Inflammatory macrophage treated with lipopolysaccharide for 1 hour (primary cell): ENCODE measurements at regions not wholly inside any gene's neighbourhood (a gene's known extent, or its start where the extent isn't known, plus 50 kb on each side); places are given as distances from the start of the nearest gene placed in this dataset.

Source experiments
- DNase-seq, 2 donors: peaks; one replicate each; pipeline ENCODE4 v3.0.0-alpha.2; 2020 to 2022

- DNase-seq = no peak
Measured at GRCh38 chr6:156599978-156600590, 177.1 kb upstream of the ARID1B start.

- no peak for DNase-seq
Measured at GRCh38 chr6:156599366-156599765, 177.8 kb upstream of the ARID1B start.

GRCh38 chr6:156598855-156599180 is 178.4 kb upstream of the ARID1B start:
- DNase-seq = no peak

DNA sequence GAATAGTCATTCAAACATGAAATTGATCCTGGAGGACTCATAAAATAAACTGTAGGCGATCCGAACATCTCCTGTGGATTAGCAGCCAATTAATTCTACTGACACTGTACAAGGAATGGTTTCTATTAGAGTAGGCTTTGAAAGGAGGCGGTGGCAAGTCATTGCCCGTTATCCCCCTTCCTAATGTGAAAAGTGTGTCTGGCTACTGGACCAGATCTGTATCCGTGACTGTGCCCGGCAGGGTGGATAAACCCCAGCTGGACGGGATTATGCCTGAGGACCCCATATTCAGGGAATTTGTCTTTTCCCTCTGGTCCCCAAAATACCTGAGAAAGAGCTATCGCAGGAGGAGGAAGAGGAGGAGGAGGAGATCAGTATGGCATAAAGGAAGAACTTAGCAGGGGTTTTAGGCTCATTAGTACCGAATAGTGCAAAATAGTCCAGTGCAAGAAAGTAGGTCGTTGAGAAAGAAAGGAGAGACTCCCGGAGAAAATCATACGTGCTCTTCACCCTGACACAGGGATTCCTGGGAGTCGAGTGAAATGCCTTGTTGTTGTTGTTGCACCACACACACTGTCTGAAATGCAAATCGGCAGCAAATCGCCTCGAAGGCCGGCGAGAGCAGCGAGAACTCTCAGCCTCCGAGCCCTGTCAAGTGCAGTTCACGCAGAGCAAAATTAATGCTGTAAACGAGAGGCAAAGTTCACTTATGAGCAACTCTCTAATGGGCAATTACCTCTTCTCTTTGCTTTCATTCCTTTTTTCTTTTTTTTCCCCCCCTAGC is 178.9 kb upstream of the ARID1B start:
- no peak for DNase-seq

- DNase-seq = no peak
Measured at GRCh38 chr6:156597095-156597494, 180.1 kb upstream of the ARID1B start.

- no peak for DNase-seq
Measured at GRCh38 chr6:156595476-156595875, 181.7 kb upstream of the ARID1B start.

DNA sequence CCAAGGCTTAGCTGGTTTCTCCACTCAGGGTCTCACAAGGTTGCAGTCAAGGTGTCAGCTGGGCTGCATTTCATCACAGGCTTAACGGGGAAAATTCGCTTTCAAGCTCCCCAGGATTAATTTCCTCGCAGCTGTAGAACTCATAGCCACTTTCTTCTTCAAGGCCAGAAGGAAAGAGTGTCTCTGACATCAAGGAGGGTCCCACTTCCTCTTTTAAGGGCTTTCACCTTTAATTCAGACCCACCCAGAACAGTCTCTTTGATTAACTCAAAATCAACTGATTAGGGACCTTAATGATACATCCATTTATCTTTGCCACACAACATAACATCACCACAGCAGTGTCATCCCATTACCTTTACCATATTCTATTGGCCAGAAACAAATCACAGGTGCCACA is 183.3 kb upstream of the ARID1B start:
- DNase-seq = no peak

DNA sequence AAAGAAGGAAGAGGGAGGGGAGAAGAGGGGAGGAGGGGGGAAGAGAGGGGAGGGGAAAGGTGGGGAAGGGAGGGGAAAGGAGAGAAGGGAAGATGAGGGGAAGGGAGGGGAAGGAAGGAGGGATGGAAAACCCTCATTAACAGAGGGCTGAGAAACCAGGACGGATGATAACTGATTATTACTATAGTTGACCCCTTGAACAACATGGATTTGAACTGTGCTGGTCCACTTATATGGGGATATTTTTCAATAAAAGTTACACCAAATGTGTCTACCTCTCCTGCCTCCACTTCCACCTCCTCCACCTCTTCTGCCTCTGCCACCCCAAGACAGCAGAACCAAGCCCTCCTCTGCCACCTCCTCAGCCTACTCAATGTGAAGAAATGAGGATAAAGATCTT is 184.1 kb upstream of the ARID1B start:
- DNase-seq = no peak

DNA sequence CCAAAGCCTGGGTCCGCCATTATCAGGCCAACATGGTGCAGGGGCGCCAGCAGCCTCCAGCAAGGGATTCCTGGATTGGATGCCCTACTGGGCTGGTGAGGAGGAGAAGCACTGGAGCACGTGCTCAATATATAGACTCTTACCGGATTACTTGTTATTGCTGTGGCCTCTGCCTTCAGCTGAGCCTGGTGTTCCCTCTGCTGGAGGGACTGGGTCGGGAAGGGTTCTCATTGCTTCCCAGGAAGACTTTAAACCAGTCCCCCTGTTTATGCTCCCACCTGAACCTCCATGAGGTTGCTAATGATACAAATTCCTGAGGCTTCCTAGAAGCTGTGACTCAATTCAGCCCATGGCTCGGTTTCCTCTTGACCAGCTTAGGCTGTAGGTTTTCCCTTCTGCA is 186.7 kb upstream of the ARID1B start:
- no peak for DNase-seq

DNA sequence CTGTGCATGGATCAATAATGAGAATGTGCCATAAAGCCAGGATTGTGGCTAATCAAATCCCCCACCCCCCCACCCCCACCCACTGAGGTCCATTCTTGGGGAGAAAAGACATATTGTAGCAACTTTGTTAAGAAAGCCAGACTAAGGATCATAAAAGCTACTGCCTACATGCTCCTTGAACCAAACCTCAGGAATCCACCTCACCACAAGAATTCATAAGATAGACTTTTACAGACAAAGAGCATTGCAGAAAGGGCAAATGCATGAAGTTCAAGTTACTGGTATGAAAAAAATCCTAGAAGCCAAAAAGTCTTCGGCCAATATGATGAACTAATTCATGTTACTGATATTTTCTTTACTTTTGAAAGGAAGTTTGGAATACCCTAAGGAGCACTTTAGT is 187.9 kb upstream of the ARID1B start:
- DNase-seq = no peak

DNA sequence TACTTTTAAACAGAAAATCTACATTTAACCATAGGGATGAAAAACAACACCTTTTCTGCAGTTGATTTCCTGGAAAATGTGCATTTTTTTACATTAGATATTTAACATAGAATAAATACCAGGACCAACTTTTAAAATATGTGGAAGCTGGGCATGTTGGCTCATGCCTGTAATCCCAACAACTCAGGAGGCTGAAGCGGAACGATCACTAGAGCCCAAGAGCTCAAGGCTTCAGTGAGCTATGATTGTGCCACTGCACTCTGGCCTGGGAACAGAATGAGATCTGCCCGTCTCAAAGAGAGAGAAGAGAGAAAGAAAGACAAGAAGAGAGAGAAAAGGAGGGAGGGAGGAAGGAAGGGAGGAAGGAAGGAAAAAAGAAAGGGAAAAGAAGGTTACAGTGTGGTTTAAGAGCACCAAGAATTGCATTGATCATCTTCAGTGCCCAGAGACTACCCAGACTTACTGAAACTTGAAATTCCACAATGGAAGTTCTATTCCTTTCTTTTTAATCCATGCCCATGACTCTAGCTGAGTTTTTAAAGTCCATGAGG is 189.4 kb upstream of the ARID1B start:
- no peak for DNase-seq

DNA sequence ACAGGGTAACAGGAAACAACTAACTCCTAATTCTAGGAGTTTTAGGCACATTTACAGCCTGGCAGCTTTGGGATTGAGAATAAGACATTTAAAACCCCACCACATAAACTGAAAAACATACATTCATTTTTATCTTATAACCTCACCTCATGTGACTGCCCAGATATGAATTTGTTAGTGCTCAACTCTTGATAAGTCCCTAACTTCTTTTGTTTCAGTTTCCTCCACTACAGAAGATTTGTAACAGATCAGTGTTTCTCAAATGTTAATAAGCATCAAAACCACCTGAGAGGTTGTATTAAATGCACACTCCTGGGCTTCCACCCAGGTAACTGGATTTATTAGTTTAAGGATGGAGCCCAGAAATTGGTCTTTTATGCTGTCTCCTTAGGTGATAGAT is 190.1 kb upstream of the ARID1B start:
- no peak for DNase-seq

DNA sequence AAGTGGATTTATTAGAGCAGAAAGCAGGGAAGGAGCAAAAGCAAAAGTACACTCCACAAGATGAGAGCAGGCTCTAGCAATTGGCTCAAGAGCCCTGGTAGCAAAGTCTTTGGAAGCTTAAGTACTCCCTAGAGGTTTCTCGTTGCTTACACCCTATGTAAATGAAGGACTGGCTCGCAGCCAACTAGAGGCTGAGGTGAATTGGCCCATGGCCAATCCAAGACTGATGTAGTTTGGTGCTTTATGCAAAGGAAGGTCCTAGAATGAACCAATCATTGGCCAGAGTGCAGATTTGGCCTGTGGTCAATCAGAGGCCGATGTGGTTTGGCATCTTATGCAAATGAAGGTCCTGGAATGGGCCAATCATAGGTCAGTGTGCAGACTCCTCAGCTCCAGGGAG is 191.3 kb upstream of the ARID1B start:
- no peak for DNase-seq

- DNase-seq = peak; percentile 14 to 53
Measured at GRCh38 chr6:156584121-156584520, 193.1 kb upstream of the ARID1B start.

DNA sequence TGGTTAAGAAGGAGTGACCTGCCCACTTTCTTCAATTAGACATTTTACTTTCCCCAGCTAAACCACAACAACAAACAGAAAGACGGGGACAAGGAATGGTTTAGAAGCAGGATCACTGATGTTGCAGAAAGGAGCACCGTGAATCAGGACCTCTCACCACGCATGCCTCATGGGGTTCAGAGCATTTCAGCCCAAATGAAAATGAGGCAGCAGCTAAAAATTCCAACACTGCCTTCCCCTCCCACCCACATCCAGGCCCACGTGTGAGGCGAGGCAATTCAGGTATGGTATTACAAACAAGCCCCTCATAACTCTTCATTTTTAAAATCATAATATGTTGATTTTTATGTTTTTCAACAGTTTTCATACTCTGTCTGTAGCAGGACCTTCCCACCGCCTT is 194.1 kb upstream of the ARID1B start:
- no peak for DNase-seq

DNA sequence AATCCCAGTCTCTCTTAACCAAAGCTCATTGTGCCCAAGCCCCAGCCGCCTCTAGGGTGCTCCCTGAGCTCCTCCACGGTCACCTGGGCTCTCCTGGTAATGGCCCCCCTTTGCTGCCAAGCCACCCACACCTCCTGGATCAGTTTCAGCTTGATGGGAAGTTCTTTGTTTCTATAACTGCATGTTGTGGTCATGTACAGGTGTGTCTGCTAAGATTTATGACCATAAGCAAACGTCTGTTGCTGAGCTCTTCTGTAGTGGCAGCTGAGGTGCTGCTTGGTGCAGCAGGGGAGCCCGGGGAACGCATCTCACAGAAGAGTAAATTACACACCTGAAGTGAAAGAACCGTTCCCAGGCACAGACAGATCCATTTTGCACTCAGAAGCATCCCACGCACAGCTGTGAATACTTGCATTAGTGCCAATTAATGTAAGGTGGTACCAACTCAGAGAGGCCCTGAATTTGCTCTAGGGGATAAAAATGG is 194.6 kb upstream of the ARID1B start:
- no peak for DNase-seq

DNA sequence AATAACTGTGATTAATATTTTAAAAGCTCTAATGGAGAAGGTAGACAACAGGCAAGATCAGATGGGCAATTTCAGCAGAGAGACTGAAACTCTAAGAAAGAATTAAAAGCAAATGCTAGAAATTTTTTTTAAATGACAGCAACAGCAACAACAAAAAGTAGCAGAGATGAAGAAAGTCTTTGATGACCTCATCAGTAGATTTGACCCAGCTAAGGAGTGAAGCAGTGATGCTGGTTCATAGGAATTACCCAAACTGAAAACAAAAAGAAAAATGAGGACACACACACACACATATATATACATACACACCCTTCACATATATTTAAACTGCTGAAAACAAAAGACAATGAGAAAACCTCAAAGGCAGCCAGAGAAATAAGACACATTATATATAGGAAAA is 197.6 kb upstream of the ARID1B start:
- DNase-seq = no peak

GRCh38 chr6:156577749-156578148 is 199.4 kb upstream of the ARID1B start:
- no peak for DNase-seq

GRCh38 chr6:156575361-156575760 is 201.8 kb upstream of the ARID1B start:
- no peak for DNase-seq

DNA sequence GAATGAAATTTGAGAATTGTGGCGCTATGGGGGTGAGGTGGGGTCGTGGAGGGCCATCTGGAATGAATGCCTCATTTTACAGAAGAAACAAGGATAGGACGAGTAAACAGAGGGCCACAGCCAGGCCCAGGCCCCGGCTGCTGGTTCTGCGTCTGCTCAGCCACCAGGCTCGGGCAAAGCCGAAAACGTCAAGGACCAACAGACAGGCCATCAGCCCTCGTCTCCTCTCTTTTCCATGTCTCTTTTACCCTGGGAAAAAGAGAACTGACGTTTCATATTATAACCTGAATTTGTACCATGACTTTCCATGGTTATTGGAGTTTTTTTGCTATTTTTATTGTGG is 212.4 kb upstream of the ARID1B start:
- no peak for DNase-seq

GRCh38 chr6:156564127-156564806 is 212.9 kb upstream of the ARID1B start:
- DNase-seq = peak; percentile 26 to 82

DNA sequence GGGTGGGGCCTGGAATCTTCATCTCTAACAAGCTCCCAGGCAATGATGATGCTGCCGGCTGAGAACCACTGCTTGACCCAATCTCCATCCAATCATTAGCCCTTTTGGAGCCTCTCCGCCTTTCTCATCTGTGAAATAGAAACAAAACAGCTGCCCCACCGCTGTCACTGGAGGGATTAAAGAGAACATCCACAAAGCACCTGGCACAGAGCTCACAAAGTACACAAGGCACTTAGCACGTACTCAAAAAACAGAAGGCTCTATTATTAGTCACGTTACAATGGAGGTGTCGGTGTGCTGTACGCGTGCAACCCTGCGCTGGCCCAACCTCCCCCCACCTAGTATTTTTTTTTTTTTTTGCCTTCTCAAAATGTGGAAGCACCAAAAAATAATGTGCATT is 213.5 kb upstream of the ARID1B start:
- DNase-seq = no peak

- DNase-seq = no peak
Measured at GRCh38 chr6:156562636-156563035, 214.5 kb upstream of the ARID1B start.

DNA sequence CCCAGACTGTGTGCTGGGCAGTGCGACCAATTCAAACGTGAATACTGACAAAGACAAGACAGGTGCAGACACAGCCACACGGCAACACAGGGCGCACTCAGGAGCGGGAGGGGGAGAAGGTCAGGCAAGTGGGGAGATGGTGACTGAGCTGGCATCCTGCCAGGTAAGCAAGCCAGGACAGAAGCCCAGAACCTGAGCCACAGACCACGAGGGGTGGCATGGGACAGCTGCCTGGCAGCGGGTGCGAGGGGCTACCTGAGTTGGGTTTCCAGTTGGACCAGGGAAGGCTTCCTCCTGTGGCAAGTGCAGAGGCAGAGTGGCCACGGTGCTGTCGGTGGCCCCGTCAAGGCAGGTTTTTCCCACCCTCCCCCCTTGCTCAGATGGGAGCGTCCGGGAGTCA is 215.2 kb upstream of the ARID1B start:
- DNase-seq = no peak
